MG63 (cell line): ENCODE measurements at regions not wholly inside any gene's neighbourhood (a gene's known extent, or its start where the extent isn't known, plus 50 kb on each side); places are given as distances from the start of the nearest gene placed in this dataset.

Experiments
- DNase-seq: peaks from one replicate; pipeline ENCODE4 v3.0.0-alpha.2; 2020
- H3K27me3 ChIP-seq: fragments of 250-450 bp; sonication (Bioruptor Pico); 2 replicates; pipeline ENCODE4 v1.5.1; 2020; ENCODE audit warnings: mild to moderate bottlenecking, moderate library complexity
- H3K36me3 ChIP-seq: fragments of 250-450 bp; sonication (Bioruptor Pico); 2 replicates; pipeline ENCODE4 v1.5.1; 2020; ENCODE audit warnings: mild to moderate bottlenecking, moderate library complexity
- H3K4me3 ChIP-seq: fragments of 250-450 bp; sonication (Bioruptor Pico); 2 replicates; pipeline ENCODE4 v1.5.1; 2020; ENCODE audit warnings: mild to moderate bottlenecking, moderate library complexity
- H3K9me3 ChIP-seq: fragments of 250-450 bp; sonication (Bioruptor Pico); 2 replicates; pipeline ENCODE4 v1.5.1; 2020; ENCODE audit warnings: mild to moderate bottlenecking, moderate library complexity

GRCh38 chr11:45470794-45471167 is 184.6 kb upstream of the SYT13 start:
- DNase-seq: no peak
- no peaks in the 10 kb centered on the region for H3K36me3 ChIP-seq
- H3K27me3 ChIP-seq: no peaks in the 10 kb centered on the region
- H3K4me3 ChIP-seq: no peak overlapping the region
- no peaks in the 10 kb centered on the region for H3K9me3 ChIP-seq

- no peak overlapping the region for H3K4me3 ChIP-seq
- no peaks in the 10 kb centered on the region for H3K36me3 ChIP-seq
- no peaks in the 10 kb centered on the region for H3K27me3 ChIP-seq
- H3K9me3 ChIP-seq: no peaks in the 10 kb centered on the region
- peak; percentile 71 for DNase-seq
Observed at GRCh38 chr11:45470151-45470793, 184.1 kb upstream of the SYT13 start.

- Histone ChIP-seq H3K27me3 (no peaks in the 10 kb centered on the region), H3K9me3 (no peaks in the 10 kb centered on the region), H3K36me3 (no peaks in the 10 kb centered on the region), H3K4me3 (no peak overlapping the region)
- no peak for DNase-seq
Observed at GRCh38 chr11:45468267-45468856, 182.2 kb upstream of the SYT13 start.

GRCh38 chr11:45463541-45463940 is 177.4 kb upstream of the SYT13 start:
- Histone ChIP-seq H3K9me3 (no peaks in the 10 kb centered on the region), H3K36me3 (no peaks in the 10 kb centered on the region), H3K4me3 (no peak overlapping the region), H3K27me3 (no peaks in the 10 kb centered on the region)
- DNase-seq: no peak

GRCh38 chr11:45461514-45461913 is 175.4 kb upstream of the SYT13 start:
- DNase-seq: no peak

GRCh38 chr11:45459491-45459890 is 173.3 kb upstream of the SYT13 start:
- no peaks in the 10 kb centered on the region for H3K9me3 ChIP-seq
- no peak for DNase-seq
- no peaks in the 10 kb centered on the region for H3K36me3 ChIP-seq
- no peaks in the 10 kb centered on the region for H3K27me3 ChIP-seq
- H3K4me3 ChIP-seq: no peak overlapping the region

More at GRCh38 chr11:45461514-45461913, 175.4 kb upstream of the SYT13 start:
- Histone ChIP-seq H3K27me3 (no peaks in the 10 kb centered on the region), H3K9me3 (no peaks in the 10 kb centered on the region), H3K36me3 (no peaks in the 10 kb centered on the region), H3K4me3 (no peak overlapping the region)

GRCh38 chr11:45458269-45458668 is 172.1 kb upstream of the SYT13 start:
- no peak for DNase-seq
- H3K9me3 ChIP-seq: no peaks in the 10 kb centered on the region
- no peak overlapping the region for H3K4me3 ChIP-seq
- no peaks in the 10 kb centered on the region for H3K27me3 ChIP-seq
- H3K36me3 ChIP-seq: no peaks in the 10 kb centered on the region

- Histone ChIP-seq H3K36me3 (no peaks in the 10 kb centered on the region), H3K27me3 (no peaks in the 10 kb centered on the region), H3K4me3 (no peak overlapping the region), H3K9me3 (no peaks in the 10 kb centered on the region)
- DNase-seq: peak; percentile 74
Observed at GRCh38 chr11:45457649-45458048, 171.5 kb upstream of the SYT13 start.

GRCh38 chr11:45456686-45457085 is 170.5 kb upstream of the SYT13 start:
- no peak for DNase-seq
- Histone ChIP-seq H3K27me3 (no peaks in the 10 kb centered on the region), H3K4me3 (no peak overlapping the region)

GRCh38 chr11:45455536-45455935 is 169.4 kb upstream of the SYT13 start:
- DNase-seq: peak; percentile 67
- H3K27me3 ChIP-seq: no peaks in the 10 kb centered on the region

More at GRCh38 chr11:45456686-45457085, 170.5 kb upstream of the SYT13 start:
- no peaks in the 10 kb centered on the region for H3K36me3 ChIP-seq
- H3K9me3 ChIP-seq: no peaks in the 10 kb centered on the region

GRCh38 chr11:45454917-45455401 is 168.8 kb upstream of the SYT13 start:
- no peak overlapping the region for H3K4me3 ChIP-seq
- no peak for DNase-seq
- no peaks in the 10 kb centered on the region for H3K27me3 ChIP-seq
- H3K9me3 ChIP-seq: no peaks in the 10 kb centered on the region
- no peaks in the 10 kb centered on the region for H3K36me3 ChIP-seq

More at GRCh38 chr11:45455536-45455935, 169.4 kb upstream of the SYT13 start:
- H3K36me3 ChIP-seq: no peaks in the 10 kb centered on the region
- no peaks in the 10 kb centered on the region for H3K9me3 ChIP-seq
- no peak overlapping the region for H3K4me3 ChIP-seq

GRCh38 chr11:45453721-45454120 is 167.6 kb upstream of the SYT13 start:
- Histone ChIP-seq H3K36me3 (no peaks in the 10 kb centered on the region), H3K9me3 (no peaks in the 10 kb centered on the region), H3K27me3 (no peaks in the 10 kb centered on the region), H3K4me3 (no peak overlapping the region)
- no peak for DNase-seq

- DNase-seq: peak; percentile 37
- no peaks in the 10 kb centered on the region for H3K9me3 ChIP-seq
- H3K4me3 ChIP-seq: no peak overlapping the region
- no peaks in the 10 kb centered on the region for H3K27me3 ChIP-seq
- no peaks in the 10 kb centered on the region for H3K36me3 ChIP-seq
Observed at GRCh38 chr11:45451766-45452440, 165.8 kb upstream of the SYT13 start.

GRCh38 chr11:45450189-45450588 is 164.0 kb upstream of the SYT13 start:
- peak; percentile 54 for DNase-seq
- Histone ChIP-seq H3K36me3 (no peaks in the 10 kb centered on the region), H3K4me3 (no peak overlapping the region), H3K9me3 (no peaks in the 10 kb centered on the region), H3K27me3 (peaks cover 3% of the 10 kb centered on the region; the same call in 1 of the 2 replicates)

- Histone ChIP-seq H3K36me3 (no peaks in the 10 kb centered on the region), H3K27me3 (peaks cover 3% of the 10 kb centered on the region; the same call in 1 of the 2 replicates), H3K4me3 (no peak overlapping the region), H3K9me3 (no peaks in the 10 kb centered on the region)
- DNase-seq: no peak
Observed at GRCh38 chr11:45449036-45449601, 163.0 kb upstream of the SYT13 start.

- Histone ChIP-seq H3K27me3 (peaks cover 3% of the 10 kb centered on the region; the same call in 1 of the 2 replicates), H3K9me3 (no peaks in the 10 kb centered on the region), H3K4me3 (no peak overlapping the region), H3K36me3 (no peaks in the 10 kb centered on the region)
- no peak for DNase-seq
Observed at GRCh38 chr11:45448561-45448960, 162.4 kb upstream of the SYT13 start.

GRCh38 chr11:45446998-45447397 is 160.9 kb upstream of the SYT13 start:
- no peaks in the 10 kb centered on the region for H3K36me3 ChIP-seq
- DNase-seq: no peak
- H3K27me3 ChIP-seq: peaks cover 3% of the 10 kb centered on the region; the same call in 1 of the 2 replicates
- H3K9me3 ChIP-seq: no peaks in the 10 kb centered on the region
- H3K4me3 ChIP-seq: no peak overlapping the region
